Neural cell (in vitro differentiated cells): ENCODE measurements at regions not wholly inside any gene's neighbourhood (a gene's known extent, or its start where the extent isn't known, plus 50 kb on each side); places are given as distances from the start of the nearest gene placed in this dataset.

Source experiments
- EP300 ChIP-seq: fragments of 450-650 bp; conservative IDR thresholded peaks from 2 replicates; pipeline ENCODE4 v1.6.1; 2014; ENCODE audit warnings: antibody characterized with exemption, mild to moderate bottlenecking, moderate library complexity; ENCODE audit not compliant: poor library complexity, severe bottlenecking
- MXI1 ChIP-seq: fragments of 450-650 bp; conservative IDR thresholded peaks from 2 replicates; pipeline ENCODE4 v1.6.1; 2014; ENCODE audit warnings: antibody characterized with exemption, mild to moderate bottlenecking; ENCODE audit not compliant: poor library complexity, severe bottlenecking
- POLR2AphosphoS5 ChIP-seq: IDR thresholded peaks from 2 replicates; pipeline ENCODE4 v1.6.1; 2012
- REST ChIP-seq: IDR thresholded peaks from 2 replicates; pipeline ENCODE4 v1.6.1; 2012; ENCODE audit warnings: borderline replicate concordance
- TF ChIP-seq, protein P1 (sequence below): fragments of 450-650 bp; IDR thresholded peaks from 2 replicates; pipeline ENCODE4 v1.5.1; 2014; ENCODE audit warnings: antibody characterized with exemption, mild to moderate bottlenecking, moderate library complexity; ENCODE audit not compliant: poor library complexity, severe bottlenecking

GRCh38 chr3:22608721-22609120, 594.4 kb upstream of the UBE2E2 start:
- TF ChIP-seq, protein P1, sequence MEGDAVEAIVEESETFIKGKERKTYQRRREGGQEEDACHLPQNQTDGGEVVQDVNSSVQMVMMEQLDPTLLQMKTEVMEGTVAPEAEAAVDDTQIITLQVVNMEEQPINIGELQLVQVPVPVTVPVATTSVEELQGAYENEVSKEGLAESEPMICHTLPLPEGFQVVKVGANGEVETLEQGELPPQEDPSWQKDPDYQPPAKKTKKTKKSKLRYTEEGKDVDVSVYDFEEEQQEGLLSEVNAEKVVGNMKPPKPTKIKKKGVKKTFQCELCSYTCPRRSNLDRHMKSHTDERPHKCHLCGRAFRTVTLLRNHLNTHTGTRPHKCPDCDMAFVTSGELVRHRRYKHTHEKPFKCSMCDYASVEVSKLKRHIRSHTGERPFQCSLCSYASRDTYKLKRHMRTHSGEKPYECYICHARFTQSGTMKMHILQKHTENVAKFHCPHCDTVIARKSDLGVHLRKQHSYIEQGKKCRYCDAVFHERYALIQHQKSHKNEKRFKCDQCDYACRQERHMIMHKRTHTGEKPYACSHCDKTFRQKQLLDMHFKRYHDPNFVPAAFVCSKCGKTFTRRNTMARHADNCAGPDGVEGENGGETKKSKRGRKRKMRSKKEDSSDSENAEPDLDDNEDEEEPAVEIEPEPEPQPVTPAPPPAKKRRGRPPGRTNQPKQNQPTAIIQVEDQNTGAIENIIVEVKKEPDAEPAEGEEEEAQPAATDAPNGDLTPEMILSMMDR, result no peak
- TF ChIP-seq EP300, result no peak
- no peak for TF ChIP-seq POLR2AphosphoS5
- no peak for TF ChIP-seq REST
- no peak for TF ChIP-seq MXI1
